ENCODE measurements at regions not wholly inside any gene's neighbourhood (a gene's known extent, or its start where the extent isn't known, plus 50 kb on each side); places are given as distances from the start of the nearest gene placed in this dataset.

GRCh38 chr3:144141496-144141895, 169.9 kb downstream of the DIPK2A start:
- TF ChIP-seq CTCF (IDR thresholded peaks at IDR 0.05) = no peak
- TF ChIP-seq POLR2A (IDR thresholded peaks at IDR 0.05) = no peak
- no peak for TF ChIP-seq EP300 (IDR thresholded peaks at IDR 0.05)

All from tibial nerve (tissue), 4 donors.